Colonic mucosa (tissue), 4 donors: ENCODE measurements at regions not wholly inside any gene's neighbourhood (a gene's known extent, or its start where the extent isn't known, plus 50 kb on each side); places are given as distances from the start of the nearest gene placed in this dataset.

Experiments
- DNase-seq: peaks from one replicate; pipeline ENCODE4 v3.0.0-alpha.2; 2020
- H3K27ac ChIP-seq: fragments of 200-600 bp; one replicate; pipeline ENCODE4 v1.8.0; 2021
- H3K27me3 ChIP-seq: fragments of 200-600 bp; one replicate; pipeline ENCODE4 v1.8.0; 2021
- H3K36me3 ChIP-seq: fragments of 200-600 bp; one replicate; pipeline ENCODE4 v1.8.0; 2021
- H3K4me1 ChIP-seq: fragments of 200-600 bp; one replicate; pipeline ENCODE4 v1.8.0; 2021; ENCODE audit warnings: mild to moderate bottlenecking
- H3K4me3 ChIP-seq: fragments of 200-600 bp; one replicate; pipeline ENCODE4 v1.8.0; 2021
- H3K9ac ChIP-seq, 2 donors: one replicate each; pipeline ENCODE4 v1.7.0; 2013; ENCODE audit warnings: control low read depth in 2 of 2, low read depth in 2 of 2, low read length in 2 of 2
- H3K9me3 ChIP-seq: fragments of 200-600 bp; one replicate; pipeline ENCODE4 v1.8.0; 2021
- CTCF ChIP-seq: fragments of 200-600 bp; IDR thresholded peaks from one replicate; pipeline ENCODE4 v1.8.0; 2022; ENCODE audit warnings: antibody characterized with exemption, mild to moderate bottlenecking
- intact Hi-C: fragments of 100-400 bp; cut with DNase I; formaldehyde crosslinking; loops from one replicate; pipeline ENCODE4 v1.14.1; 2022
- donor health status: healthy.
- donor health status: DM: no; HTN: no; CAD: no.
- donor health status: DM: no; HTN: no; CAD: no.

- Histone ChIP-seq H3K27me3 (no peaks in the 10 kb centered on the region), H3K36me3 (no peaks in the 10 kb centered on the region), H3K4me1 (no peaks in the 10 kb centered on the region), H3K9ac (no peak overlapping the region), H3K9me3 (no peaks in the 10 kb centered on the region), H3K4me3 (no peak overlapping the region), H3K27ac (no peak overlapping the region)
- intact Hi-C loops, result no loop called here
- no peak for TF ChIP-seq CTCF
- DNase-seq, result no peak
Measured at GRCh38 chr6:1237636-1238035, 74.3 kb upstream of the FOXQ1 start.

DNA sequence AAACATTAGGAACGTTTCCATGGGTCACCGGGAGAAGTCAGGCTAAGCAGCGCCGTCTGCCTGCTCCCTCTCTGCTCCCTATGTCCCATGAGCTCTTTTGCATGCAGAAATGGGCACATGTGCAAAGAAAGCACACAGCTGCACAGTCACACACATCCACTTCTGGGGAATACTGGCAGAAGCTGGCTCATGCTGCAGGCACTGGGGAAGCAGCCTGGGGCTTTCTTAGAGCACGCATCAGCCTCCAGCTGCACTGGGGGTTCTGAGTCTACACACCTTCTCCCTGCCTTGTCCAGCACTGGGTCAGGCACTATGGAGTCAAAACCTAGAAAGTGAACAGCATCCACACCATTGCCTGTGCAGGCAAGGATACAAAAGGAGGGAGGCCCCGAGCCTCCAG, 76.1 kb upstream of the FOXQ1 start:
- no peaks in the 10 kb centered on the region for H3K36me3 ChIP-seq
- H3K9me3 ChIP-seq, result no peaks in the 10 kb centered on the region
- no peak overlapping the region for H3K27ac ChIP-seq
- no peak overlapping the region for H3K9ac ChIP-seq
- H3K4me3 ChIP-seq, result no peak overlapping the region
- no peak for DNase-seq
- no peak for TF ChIP-seq CTCF
- intact Hi-C loops, result no loop called here
- H3K4me1 ChIP-seq, result no peaks in the 10 kb centered on the region
- H3K27me3 ChIP-seq, result no peaks in the 10 kb centered on the region

- no peak overlapping the region for H3K4me3 ChIP-seq
- H3K4me1 ChIP-seq, result no peaks in the 10 kb centered on the region
- no peaks in the 10 kb centered on the region for H3K9me3 ChIP-seq
- DNase-seq, result no peak
- no peak overlapping the region for H3K27ac ChIP-seq
- no peak for TF ChIP-seq CTCF
- H3K27me3 ChIP-seq, result no peaks in the 10 kb centered on the region
- no peaks in the 10 kb centered on the region for H3K36me3 ChIP-seq
- intact Hi-C loops, result no loop called here
- no peak overlapping the region for H3K9ac ChIP-seq
Measured at GRCh38 chr6:1233924-1234323, 78.0 kb upstream of the FOXQ1 start.

GRCh38 chr6:1232578-1232977, 79.3 kb upstream of the FOXQ1 start:
- Histone ChIP-seq H3K9me3 (no peaks in the 10 kb centered on the region), H3K36me3 (no peaks in the 10 kb centered on the region), H3K4me1 (no peaks in the 10 kb centered on the region), H3K9ac (no peak overlapping the region), H3K27ac (no peak overlapping the region), H3K27me3 (no peaks in the 10 kb centered on the region), H3K4me3 (no peak overlapping the region)
- intact Hi-C loops, result no loop called here
- DNase-seq, result no peak
- no peak for TF ChIP-seq CTCF

DNA sequence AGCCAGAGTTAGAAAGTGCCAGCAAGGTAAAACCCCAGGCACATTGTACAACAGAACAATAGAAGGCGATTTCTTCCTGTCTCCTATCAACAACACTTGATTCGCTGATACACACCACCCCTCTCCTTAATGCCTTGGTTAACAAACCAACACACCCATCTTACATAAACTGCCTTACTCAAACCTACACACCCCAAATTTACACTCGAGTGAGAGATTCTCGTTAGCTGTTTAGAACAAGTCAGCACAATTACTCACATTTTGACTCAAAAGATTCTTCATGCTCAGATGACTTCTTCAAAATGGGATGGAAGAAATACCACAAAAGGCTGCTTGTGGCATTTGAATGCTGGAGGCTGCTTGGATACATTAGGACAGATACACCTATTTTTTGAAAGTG, 80.0 kb upstream of the FOXQ1 start:
- no peak overlapping the region for H3K4me3 ChIP-seq
- no peak for DNase-seq
- intact Hi-C loops, result no loop called here

More for the DNA sequence above, 80.0 kb upstream of the FOXQ1 start:
- TF ChIP-seq CTCF, result no peak
- no peak overlapping the region for H3K27ac ChIP-seq
- H3K9ac ChIP-seq, result no peak overlapping the region
- H3K27me3 ChIP-seq, result no peaks in the 10 kb centered on the region
- no peaks in the 10 kb centered on the region for H3K4me1 ChIP-seq
- H3K36me3 ChIP-seq, result no peaks in the 10 kb centered on the region
- no peaks in the 10 kb centered on the region for H3K9me3 ChIP-seq
